HG03095 (cell line): ENCODE measurements at regions not wholly inside any gene's neighbourhood (a gene's known extent, or its start where the extent isn't known, plus 50 kb on each side); places are given as distances from the start of the nearest gene placed in this dataset.

ENCODE experiments used
- ATAC-seq: cut with Tn5 transposase; IDR thresholded peaks from one replicate; pipeline ENCODE4 v1.9.1; 2021; ENCODE audit warnings: moderate library complexity; ENCODE audit not compliant: unreplicated experiment

DNA sequence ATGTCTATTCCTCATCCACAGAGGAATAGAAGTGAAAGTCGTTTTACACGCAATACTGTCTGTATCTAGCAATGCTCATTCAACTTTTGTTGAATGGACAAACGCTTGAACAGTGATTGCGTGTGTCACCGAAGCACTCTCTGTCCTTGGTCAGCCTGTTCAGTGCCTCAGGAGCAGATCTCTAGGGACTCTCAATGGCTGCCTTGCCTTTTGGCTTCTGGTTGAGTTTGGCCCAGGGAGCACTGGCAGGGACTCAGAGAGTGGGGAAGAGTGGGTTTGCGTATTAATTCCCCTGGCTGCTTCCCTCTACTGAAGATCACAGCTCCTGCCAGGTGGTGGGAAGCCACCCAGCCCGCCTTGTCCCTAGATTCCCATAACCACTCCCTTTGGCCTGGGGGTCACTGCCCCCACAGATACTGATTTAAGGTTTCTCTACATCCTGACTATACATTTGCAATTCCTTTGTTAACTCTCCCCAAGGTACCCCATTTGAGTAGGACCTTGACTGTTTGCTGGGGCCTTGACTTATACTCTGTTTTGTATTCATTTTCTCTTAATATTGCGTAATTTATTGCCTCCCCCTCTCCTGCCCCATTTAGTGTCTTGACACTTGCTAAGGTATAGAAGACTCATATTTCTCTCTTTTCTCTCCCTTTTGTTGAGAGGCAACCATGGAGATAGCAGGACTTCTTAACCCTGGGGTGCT is 61.7 kb upstream of the USP24 start:
- no peak for ATAC-seq

DNA sequence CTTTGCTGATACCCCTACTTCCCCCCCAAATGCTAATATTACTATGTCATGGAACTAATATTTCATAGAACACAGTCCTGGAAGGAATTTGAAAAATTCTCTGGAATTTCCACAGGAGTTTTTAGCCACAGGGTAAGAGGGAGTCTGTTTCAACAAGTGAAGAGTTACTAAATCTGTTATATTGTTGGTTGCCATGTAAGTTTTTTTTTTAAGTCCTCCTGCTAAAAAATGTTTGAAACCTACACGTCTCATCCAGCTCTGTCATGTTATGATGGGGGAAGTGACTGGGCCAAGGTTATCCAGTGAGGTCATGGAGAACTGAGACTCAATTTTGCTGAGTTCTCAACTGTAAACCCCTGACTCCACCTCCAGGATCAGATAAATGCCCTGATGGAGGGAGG is 60.8 kb upstream of the USP24 start:
- ATAC-seq: no peak

DNA sequence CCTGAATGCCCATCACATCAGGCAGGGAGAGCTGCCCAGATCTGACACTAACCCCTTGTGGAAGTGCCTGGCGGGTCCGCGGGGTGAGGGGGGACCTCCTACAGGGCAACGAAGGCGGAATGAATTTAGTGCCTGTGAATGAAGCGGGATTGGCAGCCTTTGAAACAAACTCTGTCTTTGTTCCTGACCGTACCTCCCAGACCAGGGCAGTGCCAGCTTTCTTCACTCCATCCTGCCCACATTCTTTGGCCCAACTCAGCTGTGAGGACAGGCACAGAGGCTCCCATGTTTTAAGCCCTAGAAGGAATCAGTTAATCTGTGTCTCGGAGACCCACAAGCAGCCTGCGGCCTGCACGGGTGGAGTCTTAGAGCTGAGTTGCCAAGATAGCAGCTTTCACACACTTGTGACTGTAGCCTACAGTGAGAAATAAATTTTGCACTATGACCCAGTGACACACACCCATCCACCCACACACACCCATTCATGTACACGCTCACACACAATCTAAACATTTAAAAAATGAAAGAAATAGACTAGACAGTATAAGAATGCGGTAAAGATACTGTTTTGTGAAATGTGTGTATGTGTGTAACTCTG is 60.1 kb upstream of the USP24 start:
- no peak for ATAC-seq

DNA sequence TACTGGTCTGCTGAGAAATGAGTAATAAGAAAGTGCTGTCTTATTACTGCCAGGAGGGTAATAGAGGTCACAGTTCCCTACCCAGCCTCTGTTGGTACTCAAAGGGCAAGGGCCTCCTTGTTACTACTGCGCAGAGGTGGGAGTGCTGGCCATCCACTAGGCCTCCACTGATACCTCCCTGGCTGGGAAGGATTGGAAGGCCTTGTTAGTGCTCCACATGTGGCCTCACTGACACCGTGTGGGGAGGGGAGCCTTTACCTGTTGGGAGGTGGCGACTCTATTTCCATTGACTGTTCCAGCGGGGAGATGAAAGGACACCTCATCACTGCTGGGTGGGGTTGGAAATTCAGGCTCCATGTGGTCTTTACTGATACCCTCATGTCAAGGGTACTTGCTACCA is 57.8 kb upstream of the USP24 start:
- no peak for ATAC-seq
